Fibroblast of pulmonary artery (primary cell): ENCODE measurements at regions not wholly inside any gene's neighbourhood (a gene's known extent, or its start where the extent isn't known, plus 50 kb on each side); places are given as distances from the start of the nearest gene placed in this dataset.

ENCODE experiments used
- DNase-seq: peaks from one replicate; pipeline ENCODE4 v3.0.0-alpha.2; 2010; ENCODE audit warnings: low read depth
- H3K4me3 ChIP-seq: replicated peaks from 2 replicates; pipeline ENCODE4 v1.5.1; 2011; ENCODE audit warnings: low read depth, mild to moderate bottlenecking, control low read depth, low read length, moderate library complexity
- TF ChIP-seq, protein P1 (sequence below): IDR thresholded peaks from 2 replicates; pipeline ENCODE4 v1.5.1; 2011; ENCODE audit warnings: mild to moderate bottlenecking, control low read depth, low read length, inconsistent platforms; ENCODE audit errors: missing control alignments

DNA sequence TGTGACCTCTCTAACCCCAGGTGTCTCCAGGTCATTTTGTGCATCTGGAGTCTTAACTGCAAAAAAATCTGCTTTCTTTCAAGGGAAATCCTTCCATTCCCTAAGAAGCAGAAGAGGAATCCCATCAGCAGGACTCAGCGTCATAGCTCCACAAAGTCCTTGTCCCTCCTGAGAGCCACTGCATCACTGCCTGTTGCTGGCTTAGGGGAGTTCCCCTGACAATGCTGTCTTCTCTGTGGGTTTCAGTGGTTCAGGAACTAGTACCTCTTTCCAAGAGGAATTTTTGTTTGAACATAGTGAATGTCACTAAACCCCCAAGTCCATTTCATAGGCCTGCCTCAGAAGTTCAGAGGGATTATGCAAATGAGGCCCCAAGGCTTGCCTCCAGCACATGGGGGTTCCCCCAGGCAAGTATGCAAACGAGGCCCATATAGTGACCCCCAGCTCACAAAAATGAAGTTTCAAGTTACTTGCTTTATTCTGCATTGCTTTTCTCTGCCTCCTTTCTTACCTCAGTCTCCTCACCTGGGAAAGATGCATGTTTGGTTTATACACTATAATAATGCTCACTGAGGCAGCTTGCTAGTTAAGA, 513.9 kb upstream of the MEX3C start:
- no peak overlapping the region for H3K4me3 ChIP-seq
- DNase-seq = no peak
- TF ChIP-seq, protein P1, sequence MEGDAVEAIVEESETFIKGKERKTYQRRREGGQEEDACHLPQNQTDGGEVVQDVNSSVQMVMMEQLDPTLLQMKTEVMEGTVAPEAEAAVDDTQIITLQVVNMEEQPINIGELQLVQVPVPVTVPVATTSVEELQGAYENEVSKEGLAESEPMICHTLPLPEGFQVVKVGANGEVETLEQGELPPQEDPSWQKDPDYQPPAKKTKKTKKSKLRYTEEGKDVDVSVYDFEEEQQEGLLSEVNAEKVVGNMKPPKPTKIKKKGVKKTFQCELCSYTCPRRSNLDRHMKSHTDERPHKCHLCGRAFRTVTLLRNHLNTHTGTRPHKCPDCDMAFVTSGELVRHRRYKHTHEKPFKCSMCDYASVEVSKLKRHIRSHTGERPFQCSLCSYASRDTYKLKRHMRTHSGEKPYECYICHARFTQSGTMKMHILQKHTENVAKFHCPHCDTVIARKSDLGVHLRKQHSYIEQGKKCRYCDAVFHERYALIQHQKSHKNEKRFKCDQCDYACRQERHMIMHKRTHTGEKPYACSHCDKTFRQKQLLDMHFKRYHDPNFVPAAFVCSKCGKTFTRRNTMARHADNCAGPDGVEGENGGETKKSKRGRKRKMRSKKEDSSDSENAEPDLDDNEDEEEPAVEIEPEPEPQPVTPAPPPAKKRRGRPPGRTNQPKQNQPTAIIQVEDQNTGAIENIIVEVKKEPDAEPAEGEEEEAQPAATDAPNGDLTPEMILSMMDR = no peak

DNA sequence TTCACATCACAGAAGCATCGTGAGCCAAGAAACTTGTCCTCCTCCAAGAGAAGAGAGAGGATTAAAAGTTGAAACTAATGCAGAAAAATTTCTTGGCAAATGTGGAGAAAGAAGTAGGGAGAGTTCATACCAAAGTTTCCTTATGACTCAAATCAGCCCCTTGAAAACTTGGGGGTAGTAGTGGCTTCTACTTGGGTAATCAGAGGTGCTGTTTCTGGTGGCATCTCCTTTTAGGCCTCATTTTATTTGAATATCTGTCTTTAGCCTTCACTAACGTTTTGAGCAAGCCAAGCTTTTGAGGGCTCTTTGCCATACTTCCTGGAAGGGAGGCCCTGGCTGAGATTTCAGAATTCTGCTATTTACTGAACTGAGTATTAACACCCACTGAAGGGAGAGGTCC, 515.3 kb upstream of the MEX3C start:
- DNase-seq = no peak
- no peak overlapping the region for H3K4me3 ChIP-seq
- TF ChIP-seq, protein P1 = no peak

DNA sequence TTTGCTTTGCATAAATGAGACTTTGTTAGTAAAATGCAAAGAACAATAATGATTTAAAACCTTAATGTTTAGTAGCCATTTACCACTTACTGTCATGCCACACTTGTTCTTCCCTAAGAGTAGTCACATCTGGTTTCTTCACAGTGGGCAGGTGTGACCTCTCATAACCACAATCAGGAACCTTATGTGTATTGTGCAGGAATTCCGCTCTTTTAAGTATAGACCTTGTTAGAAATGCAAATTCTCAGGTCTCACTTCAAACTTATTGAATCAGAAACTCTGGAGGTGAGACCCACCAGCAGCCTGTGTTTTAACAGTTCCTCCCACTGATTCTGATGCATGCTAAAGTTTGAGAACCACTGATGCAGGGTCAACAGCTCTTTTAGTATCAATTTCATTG, 518.8 kb upstream of the MEX3C start:
- DNase-seq = no peak
- no peak overlapping the region for H3K4me3 ChIP-seq
- TF ChIP-seq, protein P1 = no peak

DNA sequence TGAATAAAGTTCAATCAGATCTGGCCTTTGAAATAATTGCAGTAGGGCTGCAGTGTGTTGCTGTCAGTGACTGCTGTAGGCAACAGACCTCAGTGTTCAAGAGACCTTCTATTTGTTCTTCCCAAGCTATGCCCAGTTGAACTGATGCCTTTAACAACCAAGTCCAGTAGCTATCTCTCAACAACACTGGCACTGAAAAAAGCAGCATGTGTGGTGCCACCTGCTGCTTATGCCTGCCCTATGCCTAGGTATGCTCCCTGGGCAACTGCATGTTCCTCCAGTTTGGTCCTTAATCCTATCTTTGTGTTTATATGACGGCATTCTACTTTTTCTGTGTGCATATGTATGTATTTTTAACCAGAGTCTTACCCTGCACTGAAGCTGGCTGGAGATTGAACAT, 523.9 kb upstream of the MEX3C start:
- TF ChIP-seq, protein P1 = no peak
- H3K4me3 ChIP-seq = no peak overlapping the region
- no peak for DNase-seq

DNA sequence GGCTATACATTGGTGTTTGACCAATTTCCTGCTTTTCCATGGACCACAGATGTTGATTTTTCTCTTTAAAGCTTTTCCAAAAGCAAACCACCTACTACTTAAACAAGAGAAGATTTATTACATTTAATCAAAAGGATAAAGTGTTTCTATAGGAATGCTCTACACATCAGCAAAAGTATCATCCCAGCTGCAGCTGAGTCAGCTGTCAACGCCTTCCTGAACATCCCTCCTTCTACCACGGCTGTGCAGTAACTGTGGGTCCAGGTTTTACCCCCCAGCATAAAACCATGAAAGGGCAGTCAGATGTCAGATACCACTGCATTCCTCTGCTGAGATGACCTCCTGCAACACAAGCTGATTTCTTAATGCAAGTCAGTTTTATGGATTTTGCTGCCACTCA, 524.5 kb upstream of the MEX3C start:
- TF ChIP-seq, protein P1 = no peak
- H3K4me3 ChIP-seq = no peak overlapping the region
- no peak for DNase-seq

DNA sequence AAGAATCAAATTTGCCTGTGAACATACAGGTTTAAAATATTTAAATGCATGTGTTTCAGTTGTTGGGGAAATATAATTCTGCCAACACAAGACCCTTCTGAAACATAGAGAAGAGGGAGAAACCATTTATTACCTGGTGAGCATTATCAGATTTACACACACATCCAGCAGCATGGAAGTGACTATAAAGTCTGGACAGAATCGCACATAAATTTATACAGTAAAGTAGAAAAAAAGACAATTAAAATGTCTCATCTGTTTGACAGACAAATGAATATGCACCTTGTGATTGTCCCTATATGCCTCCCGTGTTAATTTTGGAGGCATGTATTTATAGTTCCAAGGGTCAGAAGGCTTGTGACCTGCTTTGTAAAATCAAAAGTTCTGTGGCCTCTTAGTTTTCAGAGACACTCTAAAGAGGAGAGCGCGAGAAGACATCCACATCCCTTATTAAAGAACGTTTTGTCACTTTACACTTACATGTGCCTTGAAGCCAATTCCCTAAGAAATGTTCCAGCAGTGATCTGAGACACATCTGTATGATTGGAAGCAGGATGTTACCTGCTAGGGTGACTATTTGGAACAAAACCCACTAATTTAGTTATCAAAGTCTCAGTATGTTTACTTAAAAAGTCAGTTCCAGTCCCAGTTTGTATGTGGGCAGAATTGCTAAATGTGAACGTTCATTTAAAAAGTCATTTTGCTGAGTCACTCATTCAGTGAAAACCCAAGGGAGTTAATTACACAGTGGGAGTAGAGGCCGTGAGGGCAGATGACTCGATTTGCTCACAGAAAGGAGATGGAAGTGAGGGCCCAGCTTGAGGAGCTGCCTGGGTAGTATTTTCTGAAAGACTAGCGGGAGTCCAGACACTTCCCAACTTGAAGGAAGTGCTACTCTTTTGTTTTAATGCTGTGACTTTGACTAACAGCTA, 527.6 kb upstream of the MEX3C start:
- TF ChIP-seq, protein P1 = no peak
- peak; percentile 3 for DNase-seq
- H3K4me3 ChIP-seq = no peak overlapping the region
